Naive thymus-derived CD4-positive, alpha-beta T cell (primary cell): ENCODE measurements at regions not wholly inside any gene's neighbourhood (a gene's known extent, or its start where the extent isn't known, plus 50 kb on each side); places are given as distances from the start of the nearest gene placed in this dataset.
"Not testable (repeated sequence)": the region's sequence is repeated elsewhere in the genome, so short reads cannot be mapped to it uniquely, and the experiment has no call there.

Source experiments
- ATAC-seq: fragments of 150-1000 bp; cut with Tn5 transposase; 2 replicates; pipeline ENCODE4 v1.10.0; 2021; ENCODE audit warnings: mild to moderate bottlenecking, moderate library complexity
- CTCF ChIA-PET: fragments of 350-600 bp; sonication (Branson Sonifier 250); formaldehyde crosslinking; loops from one replicate; lab custom pipeline; 2021; ENCODE audit warnings: antibody characterized with exemption; lab: Charles Lee
- POLR2A ChIA-PET: fragments of 350-600 bp; sonication (Branson Sonifier 250); formaldehyde crosslinking; loops from one replicate; lab custom pipeline; 2021; ENCODE audit warnings: antibody characterized with exemption, inconsistent platforms; lab: Charles Lee
- DNase-seq, 9 donors: peaks; one replicate each; pipeline versions ENCODE4 v3.0.0 to v3.0.0-alpha.2; 2020 to 2022; ENCODE audit warnings: mixed read lengths in 1 of 9
- H3K27ac ChIP-seq: one replicate; pipeline ENCODE4 v1.7.0; 2013; ENCODE audit warnings: mild to moderate bottlenecking, low read depth, low read length, moderate library complexity
- H3K27me3 ChIP-seq, 2 donors: one replicate each; pipeline ENCODE4 v1.7.0; 2013; ENCODE audit warnings: low read length in 2 of 2, mild to moderate bottlenecking in 2 of 2, moderate library complexity in 2 of 2; ENCODE audit not compliant: control insufficient read depth in 2 of 2, insufficient read depth in 2 of 2
- H3K36me3 ChIP-seq, 3 experiments: 1 replicate in 2 of 3; 2 replicates in 1 of 3; pipeline ENCODE4 v1.7.0; 2013; ENCODE audit warnings: low read length in 3 of 3, mild to moderate bottlenecking in 3 of 3, moderate library complexity in 1 of 3; ENCODE audit not compliant: insufficient read depth in 3 of 3, control insufficient read depth in 2 of 3
- H3K4me1 ChIP-seq, 2 donors: one replicate each; pipeline ENCODE4 v1.7.0; 2013; ENCODE audit warnings: low read length in 2 of 2, mild to moderate bottlenecking in 2 of 2, moderate library complexity in 1 of 2; ENCODE audit not compliant: control insufficient read depth in 2 of 2, insufficient read depth in 2 of 2
- H3K4me3 ChIP-seq: 2 replicates; pipeline ENCODE4 v1.7.0; 2013; ENCODE audit warnings: mild to moderate bottlenecking, low read length
- H3K9me3 ChIP-seq, 3 experiments: 1 replicate in 2 of 3; 2 replicates in 1 of 3; pipeline ENCODE4 v1.7.0; 2013; ENCODE audit warnings: low read length in 3 of 3; ENCODE audit not compliant: control insufficient read depth in 2 of 3
- H3K27ac Mint-ChIP-seq, 9 donors: one replicate each; pipeline ENCODE4 v1.8.0; 2020 to 2022; ENCODE audit warnings: mixed read lengths in 9 of 9, mild to moderate bottlenecking in 8 of 9, moderate library complexity in 5 of 9, inconsistent platforms in 2 of 9
- H3K27me3 Mint-ChIP-seq, 5 donors: one replicate each; pipeline ENCODE4 v1.8.0; 2021 to 2022; ENCODE audit warnings: mixed read lengths in 5 of 5, mild to moderate bottlenecking in 1 of 5
- H3K36me3 Mint-ChIP-seq, 5 donors: one replicate each; pipeline ENCODE4 v1.8.0; 2020 to 2022; ENCODE audit warnings: mixed read lengths in 5 of 5, mild to moderate bottlenecking in 3 of 5, inconsistent platforms in 1 of 5
- H3K4me1 Mint-ChIP-seq, 7 donors: one replicate each; pipeline ENCODE4 v1.8.0; 2020 to 2022; ENCODE audit warnings: mixed read lengths in 7 of 7, mild to moderate bottlenecking in 3 of 7, inconsistent platforms in 1 of 7
- H3K4me3 Mint-ChIP-seq, 10 donors: one replicate each; pipeline ENCODE4 v1.8.0; 2020 to 2022; ENCODE audit warnings: mild to moderate bottlenecking in 10 of 10, mixed read lengths in 10 of 10, moderate library complexity in 6 of 10, inconsistent platforms in 2 of 10
- H3K9me3 Mint-ChIP-seq, 11 donors: one replicate each; pipeline ENCODE4 v1.8.0; 2020 to 2022; ENCODE audit warnings: mixed read lengths in 11 of 11, mild to moderate bottlenecking in 4 of 11, inconsistent platforms in 1 of 11, moderate library complexity in 1 of 11
- intact Hi-C, 2 donors: fragments of 100-400 bp; cut with micrococcal nuclease; formaldehyde crosslinking; loops; one replicate each; pipeline ENCODE4 v1.15.1; 2023

GRCh38 chr4:83751336-83751949 lies 215.5 kb downstream of the GPAT3 start:
- CTCF ChIA-PET, result no interaction called here
- H3K27ac ChIP-seq, result no peak overlapping the region

GRCh38 chr4:83748711-83749110 lies 212.8 kb downstream of the GPAT3 start:
- peaks cover 0 to 6% (median 0%) of the 10 kb centered on the region in 11 donors for H3K9me3 Mint-ChIP-seq
- Histone ChIP-seq H3K4me3 (no peak overlapping the region), H3K27ac (no peak overlapping the region), H3K4me1 (no peaks in the 10 kb centered on the region), H3K27me3 (peaks cover 0 to 4% of the 10 kb centered on the region in 2 donors), H3K36me3 (no peaks in the 10 kb centered on the region), H3K9me3 (no peaks in the 10 kb centered on the region)
- CTCF ChIA-PET, result interaction anchor here (1.0 kb wide), 1 partner anchor 15 kb away, joined by 3 read pairs; no protein-coding TSS in a partner anchor
- H3K4me1 Mint-ChIP-seq, result no peaks in the 10 kb centered on the region
- peaks cover 0 to 27% (median 20%) of the 10 kb centered on the region in 5 donors for H3K27me3 Mint-ChIP-seq
- no peaks in the 10 kb centered on the region for H3K36me3 Mint-ChIP-seq
- no peak overlapping the region for H3K27ac Mint-ChIP-seq
- POLR2A ChIA-PET, result no interaction called here
- intact Hi-C loops, result no loop called here
- DNase-seq (no peak), ATAC-seq (no peak)
- H3K4me3 Mint-ChIP-seq, result no peak overlapping the region

More at GRCh38 chr4:83751336-83751949, 215.5 kb downstream of the GPAT3 start:
- peaks cover 0 to 4% of the 10 kb centered on the region in 2 donors for H3K27me3 ChIP-seq
- H3K27me3 Mint-ChIP-seq, result peaks cover 0 to 31% (median 20%) of the 10 kb centered on the region in 5 donors
- H3K36me3 Mint-ChIP-seq, result no peaks in the 10 kb centered on the region
- peaks cover 0 to 6% (median 0%) of the 10 kb centered on the region in 11 donors for H3K9me3 Mint-ChIP-seq
- no peak overlapping the region for H3K4me3 Mint-ChIP-seq
- no peaks in the 10 kb centered on the region for H3K4me1 ChIP-seq
- intact Hi-C loops, result no loop called here
- H3K36me3 ChIP-seq, result no peaks in the 10 kb centered on the region
- POLR2A ChIA-PET, result no interaction called here
- DNase-seq (no peak), ATAC-seq (no peak)
- H3K9me3 ChIP-seq, result no peaks in the 10 kb centered on the region
- no peaks in the 10 kb centered on the region for H3K4me1 Mint-ChIP-seq
- no peak overlapping the region for H3K4me3 ChIP-seq
- no peak overlapping the region for H3K27ac Mint-ChIP-seq

GRCh38 chr4:83738895-83739294 lies 203.0 kb downstream of the GPAT3 start:
- no peak overlapping the region for H3K27ac Mint-ChIP-seq
- no peak overlapping the region for H3K4me3 ChIP-seq
- no peaks in the 10 kb centered on the region for H3K4me1 Mint-ChIP-seq
- H3K27ac ChIP-seq, result no peak overlapping the region
- no peaks in the 10 kb centered on the region for H3K36me3 Mint-ChIP-seq
- ChIA-PET POLR2A (no interaction called here), CTCF (no interaction called here)
- no peak overlapping the region for H3K4me3 Mint-ChIP-seq
- H3K9me3 ChIP-seq, result no peaks in the 10 kb centered on the region
- intact Hi-C loops, result no loop called here
- DNase-seq, result no peak
- ATAC-seq, result no peak
- H3K27me3 ChIP-seq, result no peaks in the 10 kb centered on the region
- H3K9me3 Mint-ChIP-seq, result peaks cover 0 to 2% (median 0%) of the 10 kb centered on the region in 11 donors
- H3K36me3 ChIP-seq, result no peaks in the 10 kb centered on the region
- peaks cover 15 to 43% (median 29%) of the 10 kb centered on the region in 5 donors for H3K27me3 Mint-ChIP-seq
- H3K4me1 ChIP-seq, result no peaks in the 10 kb centered on the region

GRCh38 chr4:83734576-83734975 lies 198.7 kb downstream of the GPAT3 start:
- no peaks in the 10 kb centered on the region for H3K27me3 ChIP-seq
- POLR2A ChIA-PET, result no interaction called here
- no peaks in the 10 kb centered on the region for H3K4me1 Mint-ChIP-seq
- H3K4me3 ChIP-seq, result no peak overlapping the region
- ATAC-seq (no peak), DNase-seq (no peak)
- peaks cover 0 to 7% (median 0%) of the 10 kb centered on the region in 5 donors for H3K36me3 Mint-ChIP-seq
- H3K9me3 Mint-ChIP-seq, result peaks cover 0 to 10% (median 4%) of the 10 kb centered on the region in 11 donors
- no peaks in the 10 kb centered on the region for H3K9me3 ChIP-seq
- intact Hi-C loops, result no loop called here
- H3K36me3 ChIP-seq, result no peaks in the 10 kb centered on the region
- no peaks in the 10 kb centered on the region for H3K4me1 ChIP-seq
- H3K27ac ChIP-seq, result no peak overlapping the region
- no peak overlapping the region for H3K27ac Mint-ChIP-seq
- H3K27me3 Mint-ChIP-seq, result peaks cover 5 to 22% (median 15%) of the 10 kb centered on the region in 5 donors
- CTCF ChIA-PET, result no interaction called here
- no peak overlapping the region for H3K4me3 Mint-ChIP-seq

- no peak overlapping the region for H3K27ac Mint-ChIP-seq
- H3K27me3 Mint-ChIP-seq, result peaks cover 0 to 29% (median 26%) of the 10 kb centered on the region in 5 donors
- H3K36me3 Mint-ChIP-seq, result peaks cover 0 to 7% (median 0%) of the 10 kb centered on the region in 5 donors
- H3K4me3 Mint-ChIP-seq, result no peak overlapping the region
- Histone ChIP-seq H3K27ac (no peak overlapping the region), H3K4me1 (no peaks in the 10 kb centered on the region), H3K9me3 (no peaks in the 10 kb centered on the region), H3K27me3 (no peaks in the 10 kb centered on the region), H3K4me3 (no peak overlapping the region), H3K36me3 (no peaks in the 10 kb centered on the region)
- CTCF ChIA-PET, result interaction anchor here (0.7 kb wide), 1 partner anchor 251 kb away, joined by 3 read pairs; no protein-coding TSS in a partner anchor
- ATAC-seq (no peak), DNase-seq (no peak)
- peaks cover 0 to 12% (median 4%) of the 10 kb centered on the region in 11 donors for H3K9me3 Mint-ChIP-seq
- POLR2A ChIA-PET, result no interaction called here
- intact Hi-C loops, result no loop called here
- no peaks in the 10 kb centered on the region for H3K4me1 Mint-ChIP-seq
Measured at GRCh38 chr4:83732114-83732635, 196.3 kb downstream of the GPAT3 start.

GRCh38 chr4:83731609-83732008 lies 195.7 kb downstream of the GPAT3 start:
- Histone ChIP-seq H3K36me3 (no peaks in the 10 kb centered on the region), H3K27ac (no peak overlapping the region), H3K4me1 (no peaks in the 10 kb centered on the region), H3K9me3 (no peaks in the 10 kb centered on the region), H3K27me3 (no peaks in the 10 kb centered on the region), H3K4me3 (no peak overlapping the region)
- CTCF ChIA-PET, result no interaction called here
- ATAC-seq (no peak), DNase-seq (no peak)
- Mint-ChIP-seq H3K9me3 (peaks cover 0 to 17% (median 4%) of the 10 kb centered on the region in 11 donors), H3K27me3 (peaks cover 0 to 34% (median 27%) of the 10 kb centered on the region in 5 donors), H3K4me1 (no peaks in the 10 kb centered on the region), H3K4me3 (no peak overlapping the region), H3K36me3 (peaks cover 0 to 7% (median 0%) of the 10 kb centered on the region in 5 donors), H3K27ac (no peak overlapping the region)
- POLR2A ChIA-PET, result no interaction called here
- intact Hi-C loops, result no loop called here

GRCh38 chr4:83730958-83731357 lies 195.1 kb downstream of the GPAT3 start:
- H3K36me3 Mint-ChIP-seq, result not testable (repeated sequence)

More at GRCh38 chr4:83730958-83731357, 195.1 kb downstream of the GPAT3 start:
- H3K4me3 Mint-ChIP-seq, DNase-seq, intact Hi-C loops, H3K27me3 ChIP-seq, H3K4me3 ChIP-seq, H3K27ac ChIP-seq, H3K4me1 ChIP-seq, H3K9me3 ChIP-seq, H3K36me3 ChIP-seq, ATAC-seq, H3K27ac Mint-ChIP-seq, POLR2A ChIA-PET, CTCF ChIA-PET, H3K4me1 Mint-ChIP-seq: not testable (repeated sequence)
- H3K27me3 Mint-ChIP-seq, result peaks cover 0 to 29% (median 22%) of the 10 kb centered on the region in 5 donors
- peaks cover 0 to 17% (median 4%) of the 10 kb centered on the region in 11 donors for H3K9me3 Mint-ChIP-seq
